Spleen (tissue), 7 donors: ENCODE measurements at regions not wholly inside any gene's neighbourhood (a gene's known extent, or its start where the extent isn't known, plus 50 kb on each side); places are given as distances from the start of the nearest gene placed in this dataset.

ENCODE experiments used
- POLR2A ChIP-seq, 3 donors: fragments of 450-650 bp; IDR thresholded peaks; one replicate each; pipeline ENCODE4 v1.5.1; 2017; ENCODE audit warnings: antibody characterized with exemption in 3 of 3, mild to moderate bottlenecking in 1 of 3
- POLR2AphosphoS5 ChIP-seq, 3 donors: sonication (generic); formaldehyde crosslinking; IDR thresholded peaks; one replicate each; pipeline ENCODE4 v1.5.1; 2017; ENCODE audit warnings: antibody characterized with exemption in 3 of 3
- TF ChIP-seq, protein P1 (sequence below), 11 experiments: fragments of 200-600 bp in 7 of 11; fragments of 450-650 bp in 4 of 11; sonication (generic) in 4 of 11; IDR thresholded peaks in 8 of 11; conservative IDR thresholded peaks in 3 of 11; 1 replicate in 7 of 11; 2 replicates in 4 of 11; pipeline versions ENCODE4 v1.4.0 to v1.8.0; 2016 to 2021; ENCODE audit warnings: antibody characterized with exemption in 11 of 11, inconsistent platforms in 4 of 11, mild to moderate bottlenecking in 1 of 11
- donor health status: DM: no; HTN: no; CAD: no; lungs with moderate emphysema.
- donor health status: DM: no; HTN: no; CAD: no.
- donor health status: DM: no; HTN: no; CAD: no.

DNA sequence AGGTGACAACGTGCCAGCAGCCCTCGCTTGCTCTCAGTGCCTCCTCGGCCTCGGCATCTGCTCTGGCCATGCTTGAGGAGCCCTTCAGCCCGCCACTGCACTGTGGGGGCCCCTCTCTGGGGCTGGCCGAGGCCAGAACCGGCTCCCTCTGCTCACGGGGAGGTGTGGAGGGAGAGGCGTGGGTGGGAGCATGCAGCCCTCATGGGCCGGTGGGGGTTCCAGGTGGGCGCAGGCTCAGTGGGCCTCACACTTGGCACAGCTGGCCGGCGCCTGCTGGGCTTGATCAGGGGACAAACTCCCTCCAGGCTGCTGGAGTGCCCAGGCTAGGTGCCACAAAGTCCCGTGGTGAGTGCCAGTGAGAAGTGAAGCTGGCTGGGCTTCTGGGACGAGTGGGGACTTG is 566.6 kb upstream of the ID4 start:
- TF ChIP-seq, protein P1, sequence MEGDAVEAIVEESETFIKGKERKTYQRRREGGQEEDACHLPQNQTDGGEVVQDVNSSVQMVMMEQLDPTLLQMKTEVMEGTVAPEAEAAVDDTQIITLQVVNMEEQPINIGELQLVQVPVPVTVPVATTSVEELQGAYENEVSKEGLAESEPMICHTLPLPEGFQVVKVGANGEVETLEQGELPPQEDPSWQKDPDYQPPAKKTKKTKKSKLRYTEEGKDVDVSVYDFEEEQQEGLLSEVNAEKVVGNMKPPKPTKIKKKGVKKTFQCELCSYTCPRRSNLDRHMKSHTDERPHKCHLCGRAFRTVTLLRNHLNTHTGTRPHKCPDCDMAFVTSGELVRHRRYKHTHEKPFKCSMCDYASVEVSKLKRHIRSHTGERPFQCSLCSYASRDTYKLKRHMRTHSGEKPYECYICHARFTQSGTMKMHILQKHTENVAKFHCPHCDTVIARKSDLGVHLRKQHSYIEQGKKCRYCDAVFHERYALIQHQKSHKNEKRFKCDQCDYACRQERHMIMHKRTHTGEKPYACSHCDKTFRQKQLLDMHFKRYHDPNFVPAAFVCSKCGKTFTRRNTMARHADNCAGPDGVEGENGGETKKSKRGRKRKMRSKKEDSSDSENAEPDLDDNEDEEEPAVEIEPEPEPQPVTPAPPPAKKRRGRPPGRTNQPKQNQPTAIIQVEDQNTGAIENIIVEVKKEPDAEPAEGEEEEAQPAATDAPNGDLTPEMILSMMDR (IDR thresholded peaks at IDR 0.05 in 8 of 11, conservative IDR thresholded peaks at IDR 0.05 in 3 of 11), result no peak
- TF ChIP-seq POLR2A (IDR thresholded peaks at IDR 0.05) (no peak), POLR2AphosphoS5 (IDR thresholded peaks at IDR 0.05) (no peak)
